Esophagus (tissue), 2 donors: ENCODE measurements at regions not wholly inside any gene's neighbourhood (a gene's known extent, or its start where the extent isn't known, plus 50 kb on each side); places are given as distances from the start of the nearest gene placed in this dataset.

Experiments
- H3K27ac ChIP-seq, 2 donors: one replicate each; pipeline ENCODE4 v1.5.1; 2013; ENCODE audit warnings: low read depth in 2 of 2, mild to moderate bottlenecking in 2 of 2, inconsistent platforms in 1 of 2, low read length in 1 of 2, moderate library complexity in 1 of 2
- H3K27me3 ChIP-seq, 2 donors: one replicate each; pipeline ENCODE4 v1.6.1; 2013; ENCODE audit warnings: low read length in 2 of 2, control low read depth in 1 of 2, mild to moderate bottlenecking in 1 of 2; ENCODE audit not compliant: insufficient read depth in 2 of 2, control insufficient read depth in 1 of 2
- H3K36me3 ChIP-seq, 2 donors: one replicate each; pipeline ENCODE4 v1.6.1; 2013; ENCODE audit warnings: low read length in 1 of 2; ENCODE audit not compliant: control insufficient read depth in 2 of 2, insufficient read depth in 2 of 2
- H3K4me1 ChIP-seq, 2 donors: one replicate each; pipeline ENCODE4 v1.6.1; 2013; ENCODE audit warnings: low read length in 1 of 2; ENCODE audit not compliant: control insufficient read depth in 2 of 2, insufficient read depth in 2 of 2
- H3K4me3 ChIP-seq, 2 donors: one replicate each; pipeline ENCODE4 v1.5.1; 2013; ENCODE audit warnings: low read length in 2 of 2, mild to moderate bottlenecking in 2 of 2, low read depth in 1 of 2, moderate library complexity in 1 of 2
- H3K9me3 ChIP-seq, 2 donors: one replicate each; pipeline ENCODE4 v1.6.1; 2013; ENCODE audit warnings: mild to moderate bottlenecking in 2 of 2, low read depth in 1 of 2, low read length in 1 of 2, moderate library complexity in 1 of 2; ENCODE audit not compliant: control insufficient read depth in 2 of 2, insufficient read depth in 1 of 2
- WGBS, 2 donors: extraction: QIAGEN DNeasy Blood & Tissue Kit; methylation state at CpG; one replicate each; pipeline ENCODE4 v1.1.7; 2013; 5-methylcytosine and 5-hydroxymethylcytosine counted together
- donor health status: healthy with polysubstance abuse.
- donor health status: Bipolar disorder and iron deficiency.

DNA sequence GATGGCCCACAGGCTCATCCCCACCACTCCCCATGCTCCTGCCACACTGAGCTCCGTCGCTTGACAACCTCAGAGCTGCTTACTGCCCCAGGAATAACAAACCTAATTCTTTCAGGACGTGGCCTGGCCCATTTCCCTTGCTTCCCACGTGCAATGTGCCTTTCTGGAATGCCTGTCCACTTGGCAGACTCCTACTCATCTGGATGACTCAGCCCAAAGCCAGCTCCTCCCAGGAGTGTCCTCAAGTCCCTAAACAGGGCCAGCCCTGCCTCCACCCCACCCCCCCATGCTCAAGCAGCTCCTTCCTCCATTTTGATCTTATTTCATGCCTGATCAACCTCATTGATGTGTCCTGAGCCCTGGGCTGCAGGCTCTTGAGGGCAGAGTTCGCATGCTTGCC is 164.9 kb upstream of the RNF32 start:
- no peak overlapping the region for H3K4me3 ChIP-seq
- H3K36me3 ChIP-seq, result no peaks in the 10 kb centered on the region
- peaks cover 0 to 6% of the 10 kb centered on the region in 2 donors for H3K4me1 ChIP-seq
- no peaks in the 10 kb centered on the region for H3K9me3 ChIP-seq
- WGBS, 2 donors, result 40 to 46% methylated on average over 5 of the region's 5 CpGs
- no peak overlapping the region for H3K27ac ChIP-seq
- H3K27me3 ChIP-seq, result no peaks in the 10 kb centered on the region

DNA sequence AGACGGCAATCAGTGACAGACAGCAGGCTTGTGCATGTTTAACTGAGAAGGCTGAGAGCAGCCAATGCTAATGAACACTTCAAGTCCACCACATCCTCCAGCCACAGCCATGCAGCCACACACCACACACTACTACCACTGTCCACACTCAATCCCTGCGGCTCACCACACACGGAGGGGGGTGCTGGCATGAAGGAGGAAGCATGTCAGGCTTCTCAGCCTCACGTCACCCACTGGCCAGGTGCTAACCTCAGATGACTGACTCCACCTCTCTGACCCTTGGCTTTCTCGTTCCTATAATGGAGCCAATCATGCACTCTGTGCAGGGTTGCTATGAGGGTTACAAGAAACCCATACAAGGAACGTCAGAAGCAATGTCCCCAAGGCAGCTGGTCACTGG is 165.4 kb upstream of the RNF32 start:
- Histone ChIP-seq H3K27ac (no peak overlapping the region), H3K36me3 (no peaks in the 10 kb centered on the region), H3K27me3 (no peaks in the 10 kb centered on the region), H3K9me3 (no peaks in the 10 kb centered on the region), H3K4me1 (peaks cover 0 to 6% of the 10 kb centered on the region in 2 donors), H3K4me3 (no peak overlapping the region)
- WGBS, 2 donors, result 66 to 76% methylated on average over 6 of the region's 6 CpGs

DNA sequence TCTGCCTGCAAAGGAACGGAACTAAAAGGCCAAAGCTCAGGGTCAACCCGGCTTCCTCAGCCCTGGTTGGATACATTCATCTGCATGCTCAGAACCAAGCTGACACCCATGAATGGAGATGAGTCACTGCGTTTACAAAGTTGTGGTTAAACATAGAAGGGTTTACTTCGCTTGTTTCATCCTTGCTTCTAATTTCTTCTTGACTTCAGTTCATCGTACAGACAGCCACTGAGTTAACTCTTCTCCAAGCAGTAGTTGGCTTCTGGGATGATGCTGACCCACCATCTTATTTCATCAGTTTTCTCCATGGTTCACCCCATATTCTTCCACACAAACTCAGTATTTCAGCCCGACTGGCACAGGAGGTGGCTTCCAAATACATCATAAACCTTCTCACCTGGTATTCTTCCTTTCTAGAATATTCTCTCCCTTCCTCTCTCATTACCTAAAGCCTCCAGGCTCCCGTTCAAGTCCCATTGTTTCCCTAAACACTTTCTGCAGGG is 166.3 kb upstream of the RNF32 start:
- Histone ChIP-seq H3K9me3 (no peaks in the 10 kb centered on the region), H3K27ac (no peak overlapping the region), H3K27me3 (no peaks in the 10 kb centered on the region), H3K4me3 (no peak overlapping the region), H3K36me3 (no peaks in the 10 kb centered on the region), H3K4me1 (peaks cover 0 to 6% of the 10 kb centered on the region in 2 donors)
- WGBS, 2 donors, result 55 to 69% methylated on average over 7 of the region's 7 CpGs

DNA sequence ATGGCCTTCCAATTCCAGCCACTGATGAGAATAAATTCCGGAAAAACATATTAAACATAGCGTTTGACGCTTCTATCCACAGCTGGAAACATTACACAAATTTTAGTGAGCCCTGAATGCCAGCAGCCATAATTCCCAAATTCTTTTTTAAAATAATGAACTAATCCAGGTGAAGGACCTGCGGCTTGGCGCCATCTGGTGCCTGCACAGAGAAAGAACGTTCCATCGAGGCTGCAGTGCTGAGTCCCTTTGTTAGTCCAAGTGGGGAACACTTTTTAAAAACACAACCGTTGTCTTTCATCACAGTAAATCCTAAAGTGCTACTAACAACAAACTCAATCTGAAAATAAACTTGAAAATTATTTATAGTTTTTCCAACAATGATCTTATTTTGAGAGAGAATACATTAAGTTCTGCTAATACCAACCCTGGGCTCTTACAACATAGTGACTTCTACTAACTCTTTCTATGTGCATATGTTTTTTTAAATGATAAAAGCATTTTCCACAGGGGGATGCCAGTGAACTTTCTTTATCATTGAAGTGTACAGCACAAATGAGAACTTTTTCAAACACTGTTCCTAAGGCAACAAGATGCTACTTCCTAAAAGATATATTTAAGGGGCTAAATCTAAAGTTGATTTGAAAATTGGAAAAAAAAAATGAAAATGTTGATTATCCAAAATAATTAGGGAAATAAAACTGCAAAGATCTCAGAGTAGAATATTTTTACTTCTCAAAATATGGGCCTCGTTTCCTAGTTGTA is 166.9 kb upstream of the RNF32 start:
- H3K4me1 ChIP-seq, result peaks cover 0 to 6% of the 10 kb centered on the region in 2 donors
- WGBS, 2 donors, result 13 to 21% methylated on average over 9 of the region's 9 CpGs
- H3K27ac ChIP-seq, result no peak overlapping the region
- H3K4me3 ChIP-seq, result no peak overlapping the region
- no peaks in the 10 kb centered on the region for H3K9me3 ChIP-seq
- H3K27me3 ChIP-seq, result no peaks in the 10 kb centered on the region
- H3K36me3 ChIP-seq, result no peaks in the 10 kb centered on the region

DNA sequence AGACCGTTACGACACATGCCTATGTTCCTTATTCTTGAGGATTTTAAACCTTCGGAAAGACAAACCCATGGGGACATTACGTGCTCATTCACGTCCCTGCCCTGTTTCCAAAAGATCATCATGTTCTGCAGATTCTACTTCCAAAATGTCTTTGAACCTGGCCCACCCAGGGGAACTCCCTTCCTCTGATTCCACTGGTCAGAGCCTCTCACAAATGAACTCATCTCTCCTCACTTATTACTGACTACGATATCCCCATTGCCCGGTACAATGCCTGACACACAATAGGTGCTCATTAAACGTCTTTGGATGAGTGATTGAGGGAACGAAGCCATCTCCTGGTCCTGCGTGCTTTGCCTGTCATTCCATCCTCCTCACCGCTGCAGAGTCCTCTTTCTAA is 168.3 kb upstream of the RNF32 start:
- WGBS, 2 donors, result 91 to 92% methylated on average over 11 of the region's 11 CpGs
- H3K9me3 ChIP-seq, result no peaks in the 10 kb centered on the region
- peaks cover 0 to 6% of the 10 kb centered on the region in 2 donors for H3K4me1 ChIP-seq
- H3K4me3 ChIP-seq, result no peak overlapping the region
- H3K27me3 ChIP-seq, result no peaks in the 10 kb centered on the region
- no peaks in the 10 kb centered on the region for H3K36me3 ChIP-seq
- no peak overlapping the region for H3K27ac ChIP-seq

DNA sequence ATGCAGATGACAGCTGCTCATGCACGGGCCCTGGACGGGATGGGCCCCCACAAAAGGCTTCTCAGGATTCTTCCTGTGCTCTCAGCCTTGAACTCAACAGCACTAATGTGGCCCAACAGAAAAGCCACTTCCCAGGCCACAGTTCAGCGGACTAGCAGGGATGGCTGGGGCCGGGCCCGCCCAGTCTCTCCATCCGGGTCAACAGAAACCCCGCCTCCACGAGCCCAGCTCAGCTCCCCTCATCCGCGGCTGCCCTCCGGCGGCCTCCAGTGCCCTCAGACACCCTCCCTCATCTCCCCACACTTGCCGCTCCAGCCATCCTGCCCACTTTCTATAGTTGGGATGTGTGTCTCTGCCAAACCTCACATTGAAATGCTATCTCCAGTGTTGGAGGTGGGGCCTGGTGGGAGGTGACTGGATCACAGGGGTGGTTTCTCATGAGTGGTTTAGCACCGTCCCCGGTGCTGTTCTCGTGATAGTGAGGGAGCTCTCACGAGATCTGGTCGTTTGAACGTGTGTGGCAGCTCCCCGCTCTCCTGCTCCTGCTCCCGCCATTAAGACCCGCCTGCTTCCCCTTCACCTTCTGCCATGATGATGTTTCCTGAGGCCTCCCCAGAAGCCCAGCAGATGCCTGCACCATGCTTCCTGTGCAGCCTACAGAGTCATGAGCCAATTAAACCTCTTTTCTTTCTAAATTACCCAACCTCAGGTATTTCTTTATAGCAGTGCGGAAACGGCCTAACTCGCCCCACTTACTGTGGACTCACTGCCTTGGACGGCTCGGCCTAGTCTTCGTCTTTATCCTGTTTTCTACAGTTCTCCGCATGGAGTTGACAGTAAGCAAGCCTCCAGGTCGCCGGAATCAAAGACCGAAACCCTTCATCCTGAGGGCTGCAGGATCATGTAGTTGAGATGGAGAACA is 169.9 kb upstream of the RNF32 start:
- H3K4me1 ChIP-seq, result peaks cover 0 to 3% of the 10 kb centered on the region in 2 donors
- no peak overlapping the region for H3K27ac ChIP-seq
- no peak overlapping the region for H3K4me3 ChIP-seq
- WGBS, 2 donors, result 94 to 95% methylated on average over 32 of the region's 32 CpGs
- H3K27me3 ChIP-seq, result no peaks in the 10 kb centered on the region
- H3K36me3 ChIP-seq, result no peaks in the 10 kb centered on the region
- H3K9me3 ChIP-seq, result no peaks in the 10 kb centered on the region

DNA sequence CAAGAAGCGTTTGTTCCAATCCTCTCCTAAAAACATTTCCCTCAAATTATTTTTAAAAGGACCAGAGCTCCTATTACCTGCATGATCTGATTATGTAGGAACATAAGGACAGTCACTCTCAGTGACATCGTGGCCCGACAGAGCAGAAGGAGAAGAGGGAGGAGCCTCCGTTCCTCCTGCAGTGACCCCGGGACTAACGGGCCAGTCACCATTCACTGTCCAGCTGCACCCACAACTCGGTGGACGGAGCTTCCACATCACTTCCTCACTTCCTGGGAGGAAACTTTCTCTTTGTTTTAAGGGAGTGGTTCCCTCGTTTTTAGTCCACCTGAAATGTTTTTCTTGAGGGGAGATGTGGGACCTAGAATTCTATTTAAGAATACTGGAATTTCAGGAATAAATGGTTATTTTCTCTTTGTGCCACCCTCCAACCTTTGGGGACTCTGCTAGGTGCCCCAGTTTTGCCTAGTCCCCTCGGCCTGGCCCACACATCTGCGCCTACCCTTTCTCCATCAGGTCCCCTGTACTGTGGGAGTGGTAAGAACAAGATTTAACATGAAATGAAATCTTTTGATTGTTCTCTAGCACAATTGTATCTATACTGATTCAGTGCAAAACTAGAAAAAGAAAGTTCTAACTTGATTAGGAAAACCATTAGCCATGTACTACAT is 173.5 kb upstream of the RNF32 start:
- WGBS, 2 donors, result 71 to 74% methylated on average over 11 of the region's 11 CpGs
- H3K9me3 ChIP-seq, result peaks cover 0 to 3% of the 10 kb centered on the region in 2 donors
- no peaks in the 10 kb centered on the region for H3K36me3 ChIP-seq
- H3K4me1 ChIP-seq, result no peaks in the 10 kb centered on the region
- H3K27me3 ChIP-seq, result peaks cover 0 to 3% of the 10 kb centered on the region in 2 donors
- H3K27ac ChIP-seq, result no peak overlapping the region
- no peak overlapping the region for H3K4me3 ChIP-seq

DNA sequence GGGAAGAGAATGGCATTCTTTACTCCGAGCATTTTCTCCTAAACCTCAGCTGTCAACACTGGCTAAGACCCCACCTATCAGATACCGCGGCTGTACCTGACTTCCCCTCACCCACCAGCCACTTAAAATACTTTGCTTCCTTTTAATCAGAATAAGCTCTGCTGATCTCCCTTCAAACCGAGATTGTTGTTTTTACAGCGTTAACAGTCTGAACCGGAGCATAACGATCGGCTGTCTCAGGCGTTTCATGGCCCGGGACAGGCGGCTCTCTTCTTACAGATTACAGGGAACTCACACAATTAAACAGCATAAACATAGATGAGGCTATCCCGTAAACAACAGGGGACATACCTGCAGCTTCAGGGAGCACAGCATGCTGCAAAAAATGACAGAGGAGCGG is 174.3 kb upstream of the RNF32 start:
- H3K36me3 ChIP-seq, result no peaks in the 10 kb centered on the region
- no peak overlapping the region for H3K27ac ChIP-seq
- no peak overlapping the region for H3K4me3 ChIP-seq
- 36 to 46% methylated on average over 13 of the region's 13 CpGs for WGBS, 2 donors
- H3K27me3 ChIP-seq, result peaks cover 0 to 3% of the 10 kb centered on the region in 2 donors
- peaks cover 0 to 3% of the 10 kb centered on the region in 2 donors for H3K9me3 ChIP-seq
- no peaks in the 10 kb centered on the region for H3K4me1 ChIP-seq

DNA sequence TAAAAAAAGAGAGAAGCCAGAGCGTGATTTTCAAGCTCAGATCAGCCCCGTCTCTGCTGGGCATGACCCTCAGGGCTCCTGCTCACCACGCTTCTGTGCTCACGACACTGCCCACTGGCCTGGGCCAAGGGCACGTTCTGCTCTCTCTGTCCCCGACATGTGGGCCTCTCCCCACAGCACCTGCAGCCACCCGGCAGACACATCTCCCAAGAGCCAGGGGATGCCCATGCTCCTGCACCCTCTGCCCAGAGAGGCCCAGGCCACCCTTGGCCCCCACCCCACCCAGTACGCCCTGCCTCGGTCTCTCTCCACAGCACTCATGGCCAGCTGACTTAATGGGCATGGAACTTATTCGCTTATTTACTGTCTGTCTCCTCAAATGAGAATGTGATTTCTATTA is 175.4 kb upstream of the RNF32 start:
- Histone ChIP-seq H3K27ac (no peak overlapping the region), H3K4me1 (no peaks in the 10 kb centered on the region), H3K27me3 (peaks cover 0 to 3% of the 10 kb centered on the region in 2 donors), H3K9me3 (peaks cover 0 to 3% of the 10 kb centered on the region in 2 donors), H3K36me3 (no peaks in the 10 kb centered on the region), H3K4me3 (no peak overlapping the region)
- 82 to 87% methylated on average over 10 of the region's 10 CpGs for WGBS, 2 donors
